ENCODE measurements at regions not wholly inside any gene's neighbourhood (a gene's known extent, or its start where the extent isn't known, plus 50 kb on each side); places are given as distances from the start of the nearest gene placed in this dataset.

DNA sequence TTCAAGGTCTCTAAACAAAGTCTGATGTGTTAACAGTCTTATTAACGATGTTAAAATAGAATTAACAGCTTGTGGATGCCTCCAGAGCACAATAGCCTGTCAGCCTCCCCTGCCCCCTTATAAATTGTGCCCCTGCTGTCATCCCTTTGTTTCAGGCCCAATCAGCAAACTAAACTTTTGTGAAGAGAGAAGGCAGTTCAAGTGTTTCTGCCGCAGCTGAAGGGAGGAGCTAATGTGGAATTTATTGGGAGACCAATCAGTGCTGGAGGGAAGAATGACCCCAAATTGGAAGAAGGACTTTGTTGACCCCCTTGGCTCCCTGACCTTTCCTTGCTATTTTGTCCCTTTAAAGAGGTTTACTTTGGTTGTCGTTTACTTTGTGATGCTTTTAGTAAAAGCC, 160.5 kb downstream of the TM9SF2 start:
- TF ChIP-seq ARNT (IDR thresholded peaks at IDR 0.05): no peak
- TF ChIP-seq FOXA1 (IDR thresholded peaks at IDR 0.05): no peak
- no peak for TF ChIP-seq ELF4 (IDR thresholded peaks at IDR 0.05)
- TF ChIP-seq FOXM1 (IDR thresholded peaks at IDR 0.05; ENCODE audit: borderline replicate concordance): no peak

All from HEK293T (cell line).